RKO (cell line): ENCODE measurements at regions not wholly inside any gene's neighbourhood (a gene's known extent, or its start where the extent isn't known, plus 50 kb on each side); places are given as distances from the start of the nearest gene placed in this dataset.

Experiments
- DNase-seq: peaks from one replicate; pipeline ENCODE4 v3.0.0-alpha.2; 2016; ENCODE audit warnings: low spot score

DNA sequence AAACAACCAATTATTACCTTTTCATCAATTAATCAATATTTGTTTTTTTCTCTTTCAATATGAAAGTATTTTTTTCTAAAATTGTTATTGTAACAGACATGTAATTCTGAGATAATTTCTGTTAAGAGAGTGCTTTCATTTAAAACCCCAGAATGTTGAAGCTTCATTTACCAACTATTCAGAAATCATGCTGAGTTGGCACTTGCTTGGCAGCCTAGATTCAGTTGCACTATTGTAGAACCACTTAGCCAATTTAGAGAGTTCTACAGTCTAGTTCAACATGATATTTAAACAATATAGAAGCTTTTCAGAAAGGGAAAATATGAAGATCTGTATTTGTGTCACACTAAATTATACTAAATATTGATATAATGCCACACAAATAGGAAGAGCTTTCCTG lies 56.1 kb upstream of the NKAIN2 start:
- no peak for DNase-seq

- peak; percentile 87 for DNase-seq
Observed at GRCh38 chr6:123745895-123746294, 57.8 kb upstream of the NKAIN2 start.

GRCh38 chr6:123744840-123745239 lies 58.8 kb upstream of the NKAIN2 start:
- no peak for DNase-seq

DNA sequence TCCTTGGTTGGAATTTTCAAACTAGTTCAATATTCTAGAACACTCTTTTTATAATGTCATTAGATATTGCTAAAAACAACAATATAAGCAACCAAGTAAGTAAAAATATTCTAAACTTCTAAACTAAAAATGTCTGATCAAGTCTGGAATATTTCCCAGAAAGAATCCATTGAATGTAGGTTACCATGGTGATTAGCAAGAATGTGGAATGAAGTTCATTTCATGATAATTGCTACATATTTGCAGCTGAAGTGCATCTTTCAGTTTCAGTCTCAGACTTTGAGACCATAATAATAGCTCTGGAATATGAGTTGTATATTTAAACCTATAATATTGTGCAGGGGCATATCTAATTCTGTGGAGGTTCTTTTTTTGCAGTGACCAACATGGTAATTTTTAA lies 61.0 kb upstream of the NKAIN2 start:
- no peak for DNase-seq

GRCh38 chr6:123733180-123733579 lies 70.5 kb upstream of the NKAIN2 start:
- no peak for DNase-seq

DNA sequence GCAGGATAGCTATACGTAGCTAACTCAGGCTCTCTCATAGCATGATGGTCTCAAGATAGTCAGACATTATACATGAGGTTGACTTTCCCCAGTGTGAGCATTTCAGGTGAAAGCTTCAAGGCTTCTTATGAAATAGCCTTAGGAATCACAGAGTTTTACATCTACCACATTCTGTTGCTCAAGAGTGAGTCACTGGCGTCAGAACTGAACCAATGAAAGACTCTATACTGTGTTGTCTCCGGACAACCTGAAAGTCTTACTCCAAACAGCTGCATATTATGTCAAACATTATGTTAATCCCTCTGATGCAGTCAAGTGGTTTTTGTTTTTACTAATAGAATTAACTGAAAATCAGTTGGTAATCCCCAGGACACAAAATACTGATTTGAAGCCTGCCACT lies 79.8 kb upstream of the TRDN start:
- DNase-seq, result no peak

DNA sequence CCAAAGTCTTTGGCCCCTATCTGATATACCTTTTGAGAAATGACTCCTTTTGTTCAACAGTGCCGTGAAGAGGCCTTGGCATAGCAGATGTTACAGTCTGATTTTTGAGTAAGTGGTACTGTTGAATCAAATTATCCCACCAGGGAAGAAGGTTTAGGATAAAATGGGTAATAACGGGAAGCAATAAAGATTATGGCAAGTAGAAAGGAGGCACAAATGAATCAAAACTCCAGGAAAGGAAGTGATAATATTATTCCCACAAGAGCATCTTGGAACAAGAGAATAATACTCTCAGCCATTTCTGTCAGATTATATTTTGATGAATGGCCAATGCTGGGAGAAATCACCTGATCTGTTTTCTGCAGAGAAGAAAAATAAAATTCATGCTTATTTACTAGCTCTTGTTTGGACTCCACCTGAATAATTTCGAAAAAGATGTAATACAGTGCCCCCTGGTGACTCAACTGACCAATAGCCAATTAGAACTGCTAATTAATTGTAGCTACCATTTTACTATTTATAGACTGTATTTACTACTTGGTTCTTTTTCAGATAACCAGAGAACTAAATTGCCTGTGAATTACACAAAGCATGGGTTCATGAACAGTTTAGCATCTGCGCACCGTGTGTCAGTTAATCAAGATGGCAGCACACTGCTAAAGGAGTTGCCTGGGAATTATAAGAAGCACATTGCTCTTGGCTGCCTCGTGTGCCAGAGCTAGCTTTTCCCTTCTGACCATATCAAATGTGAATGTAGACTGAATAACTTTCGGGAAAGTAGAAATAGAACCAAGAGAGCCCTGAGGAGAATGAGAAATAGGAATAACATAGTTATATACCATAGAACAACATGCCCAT lies 78.5 kb upstream of the TRDN start:
- DNase-seq, result peak; percentile 57

- DNase-seq, result no peak
Observed at GRCh38 chr6:123712831-123713230, 76.1 kb upstream of the TRDN start.

GRCh38 chr6:123702943-123703342 lies 66.2 kb upstream of the TRDN start:
- DNase-seq, result no peak

- no peak for DNase-seq
Observed at GRCh38 chr6:123687864-123688263, 51.1 kb upstream of the TRDN start.
